ENCODE measurements at regions not wholly inside any gene's neighbourhood (a gene's known extent, or its start where the extent isn't known, plus 50 kb on each side); places are given as distances from the start of the nearest gene placed in this dataset.

GRCh38 chr16:35559911-35560636 is 2100.7 kb downstream of the TP53TG3F start:
- Histone ChIP-seq H3K79me2 (ENCODE audit: control insufficient read depth, low read length) (no peaks in the 10 kb centered on the region), H3K36me3 (ENCODE audit: control insufficient read depth, low read length) (no peaks in the 10 kb centered on the region), H3K9me2 (replicated peaks; ENCODE audit: control insufficient read depth, low read length) (no peaks in the 10 kb centered on the region; the same call in 1 of the 2 replicates), H3F3A (ENCODE audit: control insufficient read depth, insufficient read depth) (no peaks in the 10 kb centered on the region), H3K4me3 (ENCODE audit: low read length) (no peak overlapping the region), H3K27ac (ENCODE audit: low read depth, low read length) (no peak overlapping the region), H3K4me2 (ENCODE audit: low read length) (no peak overlapping the region), H3K27me3 (ENCODE audit: control insufficient read depth, low read length) (no peaks in the 10 kb centered on the region), H3K9me3 (ENCODE audit: control insufficient read depth, insufficient read depth, low read length) (peaks cover 14% of the 10 kb centered on the region; the same call in 1 of the 2 replicates), H3K4me1 (ENCODE audit: control insufficient read depth, low read length) (no peaks in the 10 kb centered on the region), H4K20me1 (ENCODE audit: control insufficient read depth, insufficient read depth, low read depth, low read length) (no peaks in the 10 kb centered on the region)
- no peak for TF ChIP-seq EZH2phosphoT487 (IDR thresholded peaks at IDR 0.05; ENCODE audit: borderline replicate concordance, low read length)
- no peak for TF ChIP-seq CTCF (IDR thresholded peaks at IDR 0.05; ENCODE audit: low read depth, low read length, poor library complexity, severe bottlenecking)

GRCh38 chr16:35560637-35560984 is 2101.2 kb downstream of the TP53TG3F start:
- Histone ChIP-seq H3K36me3 (ENCODE audit: control insufficient read depth, low read length) (no peaks in the 10 kb centered on the region), H3K9me3 (ENCODE audit: control insufficient read depth, insufficient read depth, low read length) (peaks cover 14% of the 10 kb centered on the region; the same call in 1 of the 2 replicates), H3K79me2 (ENCODE audit: control insufficient read depth, low read length) (no peaks in the 10 kb centered on the region), H3K27ac (ENCODE audit: low read depth, low read length) (no peak overlapping the region), H3F3A (ENCODE audit: control insufficient read depth, insufficient read depth) (no peaks in the 10 kb centered on the region), H3K27me3 (ENCODE audit: control insufficient read depth, low read length) (no peaks in the 10 kb centered on the region), H3K9me2 (replicated peaks; ENCODE audit: control insufficient read depth, low read length) (no peaks in the 10 kb centered on the region; the same call in 1 of the 2 replicates), H3K4me1 (ENCODE audit: control insufficient read depth, low read length) (no peaks in the 10 kb centered on the region), H3K4me2 (ENCODE audit: low read length) (no peak overlapping the region), H4K20me1 (ENCODE audit: control insufficient read depth, insufficient read depth, low read depth, low read length) (no peaks in the 10 kb centered on the region), H3K4me3 (ENCODE audit: low read length) (no peak overlapping the region)
- TF ChIP-seq CTCF (IDR thresholded peaks at IDR 0.05; ENCODE audit: low read depth, low read length, poor library complexity, severe bottlenecking), result no peak
- no peak for TF ChIP-seq EZH2phosphoT487 (IDR thresholded peaks at IDR 0.05; ENCODE audit: borderline replicate concordance, low read length)

GRCh38 chr16:35561346-35561745 is 2101.9 kb downstream of the TP53TG3F start:
- Histone ChIP-seq H3K79me2 (ENCODE audit: control insufficient read depth, low read length) (no peaks in the 10 kb centered on the region), H3K36me3 (ENCODE audit: control insufficient read depth, low read length) (no peaks in the 10 kb centered on the region), H3K9me3 (ENCODE audit: control insufficient read depth, insufficient read depth, low read length) (peaks cover 14% of the 10 kb centered on the region; the same call in 1 of the 2 replicates), H3K27me3 (ENCODE audit: control insufficient read depth, low read length) (no peaks in the 10 kb centered on the region), H3K27ac (ENCODE audit: low read depth, low read length) (no peak overlapping the region), H3K4me1 (ENCODE audit: control insufficient read depth, low read length) (no peaks in the 10 kb centered on the region), H3K4me2 (ENCODE audit: low read length) (no peak overlapping the region), H3F3A (ENCODE audit: control insufficient read depth, insufficient read depth) (no peaks in the 10 kb centered on the region), H4K20me1 (ENCODE audit: control insufficient read depth, insufficient read depth, low read depth, low read length) (no peaks in the 10 kb centered on the region), H3K4me3 (ENCODE audit: low read length) (no peak overlapping the region), H3K9me2 (replicated peaks; ENCODE audit: control insufficient read depth, low read length) (no peaks in the 10 kb centered on the region; the same call in 1 of the 2 replicates)
- TF ChIP-seq EZH2phosphoT487 (IDR thresholded peaks at IDR 0.05; ENCODE audit: borderline replicate concordance, low read length) (no peak), CTCF (IDR thresholded peaks at IDR 0.05; ENCODE audit: low read depth, low read length, poor library complexity, severe bottlenecking) (no peak)

All from DOHH2 (cell line).